SU-DHL-6 (cell line): ENCODE measurements at regions not wholly inside any gene's neighbourhood (a gene's known extent, or its start where the extent isn't known, plus 50 kb on each side); places are given as distances from the start of the nearest gene placed in this dataset.

Source experiments
- H2AFZ ChIP-seq: fragments of 200-600 bp; sonication (generic); 2 replicates; pipeline ENCODE4 v1.6.1; 2014; ENCODE audit warnings: low read depth, mild to moderate bottlenecking, moderate library complexity, mixed read lengths, antibody characterized with exemption, low read length; ENCODE audit not compliant: severe bottlenecking
- H3F3A ChIP-seq: fragments of 200-600 bp; shearing (Covaris generic); 2 replicates; pipeline ENCODE4 v1.6.0; 2016; ENCODE audit warnings: antibody characterized with exemption, mild to moderate bottlenecking; ENCODE audit not compliant: insufficient read depth
- H3K27ac ChIP-seq: fragments of 200-600 bp; sonication (generic); 2 replicates; pipeline ENCODE4 v1.5.1; 2016; ENCODE audit warnings: low read depth, mild to moderate bottlenecking, low read length, moderate library complexity, mixed read lengths
- H3K27me3 ChIP-seq: fragments of 200-600 bp; sonication (generic), shearing (Covaris generic); 2 replicates; pipeline ENCODE4 v1.6.0; 2014; ENCODE audit warnings: mild to moderate bottlenecking, low read length
- H3K36me3 ChIP-seq: fragments of 200-600 bp; sonication (generic); 2 replicates; pipeline ENCODE4 v1.6.1; 2014; ENCODE audit warnings: mild to moderate bottlenecking, low read length, mixed read lengths
- H3K4me2 ChIP-seq: fragments of 300-600, 200-600 bp; shearing (Covaris generic), sonication (generic); 2 replicates; pipeline ENCODE4 v1.6.0; 2014; ENCODE audit warnings: low read length, low read depth, mild to moderate bottlenecking; ENCODE audit not compliant: poor library complexity, severe bottlenecking
- H3K4me3 ChIP-seq: fragments of 200-600 bp; sonication (generic); 2 replicates; pipeline ENCODE4 v1.5.1; 2014; ENCODE audit warnings: antibody characterized with exemption, low read length, mild to moderate bottlenecking, mixed read lengths; ENCODE audit not compliant: insufficient read depth, poor library complexity, severe bottlenecking
- H3K79me2 ChIP-seq: fragments of 200-600 bp; sonication (generic); 2 replicates; pipeline ENCODE4 v1.6.1; 2014; ENCODE audit warnings: mild to moderate bottlenecking, low read length, moderate library complexity; ENCODE audit not compliant: insufficient read depth
- H3K9ac ChIP-seq: fragments of 200-600 bp; sonication (generic); 2 replicates; pipeline ENCODE4 v1.7.0; 2014; ENCODE audit warnings: mild to moderate bottlenecking, low read length
- H3K9me2 ChIP-seq: fragments of 200-600 bp; sonication (generic); replicated peaks from 2 replicates; pipeline ENCODE4 v1.6.1; 2014; ENCODE audit warnings: low read length; ENCODE audit not compliant: insufficient read depth
- H3K9me3 ChIP-seq: fragments of 200-600 bp; sonication (generic); 2 replicates; pipeline ENCODE4 v1.6.1; 2014; ENCODE audit warnings: low read length, mixed read lengths; ENCODE audit not compliant: insufficient read depth
- H4K20me1 ChIP-seq: fragments of 200-600 bp; sonication (generic); 2 replicates; pipeline ENCODE4 v1.6.1; 2014; ENCODE audit warnings: low read depth, mild to moderate bottlenecking, antibody characterized with exemption, low read length, moderate library complexity, mixed read lengths
- CTCF ChIP-seq: fragments of 200-600 bp; sonication (generic); IDR thresholded peaks from one replicate; pipeline ENCODE4 v1.5.1; 2017; ENCODE audit warnings: antibody characterized with exemption, mild to moderate bottlenecking, low read length, moderate library complexity; ENCODE audit not compliant: insufficient read depth, poor library complexity, severe bottlenecking
- EZH2phosphoT487 ChIP-seq: fragments of 200-600 bp; sonication (generic), shearing (Covaris generic); conservative IDR thresholded peaks from 2 replicates; pipeline ENCODE4 v1.6.1; 2018; ENCODE audit warnings: mild to moderate bottlenecking, antibody characterized with exemption, low read length, moderate library complexity, mixed read lengths

- Histone ChIP-seq H3K4me3 (no peak overlapping the region), H3K9me3 (no peaks in the 10 kb centered on the region), H3K27ac (no peak overlapping the region), H3K79me2 (no peaks in the 10 kb centered on the region), H3K27me3 (no peaks in the 10 kb centered on the region), H2AFZ (no peak overlapping the region), H3K4me2 (no peak overlapping the region), H3F3A (no peaks in the 10 kb centered on the region), H3K9me2 (no peaks in the 10 kb centered on the region), H4K20me1 (no peaks in the 10 kb centered on the region), H3K9ac (no peak overlapping the region), H3K36me3 (no peaks in the 10 kb centered on the region)
- TF ChIP-seq CTCF (no peak), EZH2phosphoT487 (no peak)
Measured at GRCh38 chr18:68340606-68341005, 374.3 kb downstream of the TMX3 start.

GRCh38 chr18:68330658-68331057 is 384.2 kb downstream of the TMX3 start:
- Histone ChIP-seq H2AFZ (no peak overlapping the region), H3K79me2 (no peaks in the 10 kb centered on the region), H3K27ac (no peak overlapping the region), H3K4me2 (no peak overlapping the region), H3K9me3 (no peaks in the 10 kb centered on the region), H3K9me2 (no peaks in the 10 kb centered on the region), H3F3A (no peaks in the 10 kb centered on the region), H3K4me3 (no peak overlapping the region), H3K9ac (no peak overlapping the region), H3K36me3 (no peaks in the 10 kb centered on the region), H4K20me1 (no peaks in the 10 kb centered on the region), H3K27me3 (no peaks in the 10 kb centered on the region)
- no peak for TF ChIP-seq CTCF
- no peak for TF ChIP-seq EZH2phosphoT487

- no peak overlapping the region for H3K9ac ChIP-seq
Measured at GRCh38 chr18:68323921-68324320, 391.0 kb downstream of the TMX3 start.

More at GRCh38 chr18:68323921-68324320, 391.0 kb downstream of the TMX3 start:
- no peak overlapping the region for H3K27ac ChIP-seq
- no peak overlapping the region for H3K4me3 ChIP-seq
- H3K4me2 ChIP-seq = no peak overlapping the region
- H3K9me3 ChIP-seq = no peaks in the 10 kb centered on the region
- H2AFZ ChIP-seq = no peak overlapping the region
- no peaks in the 10 kb centered on the region for H3K36me3 ChIP-seq
- TF ChIP-seq CTCF (no peak), EZH2phosphoT487 (no peak)
- no peaks in the 10 kb centered on the region for H3K27me3 ChIP-seq
- no peaks in the 10 kb centered on the region for H3K9me2 ChIP-seq
- H4K20me1 ChIP-seq = no peaks in the 10 kb centered on the region
- no peaks in the 10 kb centered on the region for H3F3A ChIP-seq
- H3K79me2 ChIP-seq = no peaks in the 10 kb centered on the region
